DND-41 (cell line): ENCODE measurements at regions not wholly inside any gene's neighbourhood (a gene's known extent, or its start where the extent isn't known, plus 50 kb on each side); places are given as distances from the start of the nearest gene placed in this dataset.

Source experiments
- EZH2 ChIP-seq: IDR thresholded peaks from 3 replicates; pipeline ENCODE4 v1.6.1; 2012; ENCODE audit warnings: borderline replicate concordance, low read depth, mild to moderate bottlenecking, moderate library complexity, low read length, inconsistent platforms; ENCODE audit not compliant: severe bottlenecking
- TF ChIP-seq, protein P1 (sequence below): IDR thresholded peaks from 2 replicates; pipeline ENCODE4 v1.5.1; 2012; ENCODE audit warnings: borderline replicate concordance, low read length, moderate library complexity, mild to moderate bottlenecking; ENCODE audit not compliant: poor library complexity, severe bottlenecking; ENCODE audit errors: extremely low read depth

GRCh38 chr1:21352586-21352985 is 62.3 kb upstream of the ECE1 start:
- TF ChIP-seq, protein P1, sequence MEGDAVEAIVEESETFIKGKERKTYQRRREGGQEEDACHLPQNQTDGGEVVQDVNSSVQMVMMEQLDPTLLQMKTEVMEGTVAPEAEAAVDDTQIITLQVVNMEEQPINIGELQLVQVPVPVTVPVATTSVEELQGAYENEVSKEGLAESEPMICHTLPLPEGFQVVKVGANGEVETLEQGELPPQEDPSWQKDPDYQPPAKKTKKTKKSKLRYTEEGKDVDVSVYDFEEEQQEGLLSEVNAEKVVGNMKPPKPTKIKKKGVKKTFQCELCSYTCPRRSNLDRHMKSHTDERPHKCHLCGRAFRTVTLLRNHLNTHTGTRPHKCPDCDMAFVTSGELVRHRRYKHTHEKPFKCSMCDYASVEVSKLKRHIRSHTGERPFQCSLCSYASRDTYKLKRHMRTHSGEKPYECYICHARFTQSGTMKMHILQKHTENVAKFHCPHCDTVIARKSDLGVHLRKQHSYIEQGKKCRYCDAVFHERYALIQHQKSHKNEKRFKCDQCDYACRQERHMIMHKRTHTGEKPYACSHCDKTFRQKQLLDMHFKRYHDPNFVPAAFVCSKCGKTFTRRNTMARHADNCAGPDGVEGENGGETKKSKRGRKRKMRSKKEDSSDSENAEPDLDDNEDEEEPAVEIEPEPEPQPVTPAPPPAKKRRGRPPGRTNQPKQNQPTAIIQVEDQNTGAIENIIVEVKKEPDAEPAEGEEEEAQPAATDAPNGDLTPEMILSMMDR, result no peak
- no peak for TF ChIP-seq EZH2
